ENCODE measurements at regions not wholly inside any gene's neighbourhood (a gene's known extent, or its start where the extent isn't known, plus 50 kb on each side); places are given as distances from the start of the nearest gene placed in this dataset.

DNA sequence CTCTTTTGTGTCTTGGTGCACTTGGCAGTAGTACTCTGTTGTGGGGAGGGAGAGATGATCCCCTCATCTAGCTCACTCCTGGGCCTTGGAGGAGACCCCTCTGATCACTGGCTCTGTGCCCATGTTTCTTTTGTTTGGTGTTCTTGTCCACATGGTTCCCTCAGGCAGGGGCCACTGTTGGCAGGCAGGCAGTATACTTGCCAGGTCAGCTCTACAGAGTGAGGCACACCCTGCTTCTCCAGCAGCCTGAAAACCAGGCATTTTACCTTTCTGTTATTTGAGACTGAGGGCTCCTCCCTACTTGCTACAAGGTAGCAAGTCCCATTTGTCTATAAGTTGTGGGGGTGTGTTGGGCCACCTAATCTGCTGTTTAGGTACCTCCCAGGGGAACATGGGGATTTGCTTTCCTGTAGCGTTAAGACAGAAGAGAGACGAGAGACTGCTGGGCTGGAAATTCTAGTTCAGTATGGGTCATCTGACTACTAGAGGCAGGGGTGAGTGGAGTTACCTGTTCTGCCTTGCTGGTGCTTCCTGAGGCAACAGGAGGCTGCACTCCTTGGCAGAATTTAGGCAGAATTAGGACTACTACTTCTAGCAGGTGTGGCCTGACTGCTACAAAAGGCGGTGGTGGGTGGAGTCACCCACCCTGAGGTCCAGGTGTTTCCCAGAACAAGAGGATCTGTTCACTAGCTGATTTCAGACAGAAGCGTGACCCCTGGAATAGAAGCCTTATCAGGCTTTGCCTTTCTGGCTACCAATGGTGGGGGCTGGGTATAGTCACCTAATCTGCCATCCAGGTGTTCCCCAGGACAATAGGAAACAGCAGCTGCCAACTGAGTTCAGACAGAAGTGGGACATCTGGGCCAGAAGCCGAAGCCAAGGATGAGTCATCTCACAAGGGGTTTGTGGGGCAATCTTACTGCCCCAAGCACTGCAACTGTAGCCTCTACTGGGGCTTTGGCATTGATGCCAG, 843.0 kb upstream of the ATXN8OS start:
- TF ChIP-seq, protein P1, sequence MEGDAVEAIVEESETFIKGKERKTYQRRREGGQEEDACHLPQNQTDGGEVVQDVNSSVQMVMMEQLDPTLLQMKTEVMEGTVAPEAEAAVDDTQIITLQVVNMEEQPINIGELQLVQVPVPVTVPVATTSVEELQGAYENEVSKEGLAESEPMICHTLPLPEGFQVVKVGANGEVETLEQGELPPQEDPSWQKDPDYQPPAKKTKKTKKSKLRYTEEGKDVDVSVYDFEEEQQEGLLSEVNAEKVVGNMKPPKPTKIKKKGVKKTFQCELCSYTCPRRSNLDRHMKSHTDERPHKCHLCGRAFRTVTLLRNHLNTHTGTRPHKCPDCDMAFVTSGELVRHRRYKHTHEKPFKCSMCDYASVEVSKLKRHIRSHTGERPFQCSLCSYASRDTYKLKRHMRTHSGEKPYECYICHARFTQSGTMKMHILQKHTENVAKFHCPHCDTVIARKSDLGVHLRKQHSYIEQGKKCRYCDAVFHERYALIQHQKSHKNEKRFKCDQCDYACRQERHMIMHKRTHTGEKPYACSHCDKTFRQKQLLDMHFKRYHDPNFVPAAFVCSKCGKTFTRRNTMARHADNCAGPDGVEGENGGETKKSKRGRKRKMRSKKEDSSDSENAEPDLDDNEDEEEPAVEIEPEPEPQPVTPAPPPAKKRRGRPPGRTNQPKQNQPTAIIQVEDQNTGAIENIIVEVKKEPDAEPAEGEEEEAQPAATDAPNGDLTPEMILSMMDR (IDR thresholded peaks at IDR 0.05 in 2 of 3, conservative IDR thresholded peaks at IDR 0.05 in 1 of 3; ENCODE audit: control insufficient read depth in 2 of 3, extremely low read depth in 1 of 3, insufficient read depth in 1 of 3, low read depth in 3 of 3, low read length in 3 of 3) = no peak
- TF ChIP-seq POLR2AphosphoS5 (IDR thresholded peaks at IDR 0.05; ENCODE audit: low read length) = no peak
- TF ChIP-seq, protein P2, sequence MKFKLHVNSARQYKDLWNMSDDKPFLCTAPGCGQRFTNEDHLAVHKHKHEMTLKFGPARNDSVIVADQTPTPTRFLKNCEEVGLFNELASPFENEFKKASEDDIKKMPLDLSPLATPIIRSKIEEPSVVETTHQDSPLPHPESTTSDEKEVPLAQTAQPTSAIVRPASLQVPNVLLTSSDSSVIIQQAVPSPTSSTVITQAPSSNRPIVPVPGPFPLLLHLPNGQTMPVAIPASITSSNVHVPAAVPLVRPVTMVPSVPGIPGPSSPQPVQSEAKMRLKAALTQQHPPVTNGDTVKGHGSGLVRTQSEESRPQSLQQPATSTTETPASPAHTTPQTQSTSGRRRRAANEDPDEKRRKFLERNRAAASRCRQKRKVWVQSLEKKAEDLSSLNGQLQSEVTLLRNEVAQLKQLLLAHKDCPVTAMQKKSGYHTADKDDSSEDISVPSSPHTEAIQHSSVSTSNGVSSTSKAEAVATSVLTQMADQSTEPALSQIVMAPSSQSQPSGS (IDR thresholded peaks at IDR 0.05; ENCODE audit: low read length) = no peak
- TF ChIP-seq, protein P3, sequence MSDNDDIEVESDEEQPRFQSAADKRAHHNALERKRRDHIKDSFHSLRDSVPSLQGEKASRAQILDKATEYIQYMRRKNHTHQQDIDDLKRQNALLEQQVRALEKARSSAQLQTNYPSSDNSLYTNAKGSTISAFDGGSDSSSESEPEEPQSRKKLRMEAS (IDR thresholded peaks at IDR 0.05; ENCODE audit: low read depth, low read length) = no peak
- TF ChIP-seq NRF1 (conservative IDR thresholded peaks at IDR 0.05; ENCODE audit: low read depth, low read length) = no peak
- TF ChIP-seq TAF1 (IDR thresholded peaks at IDR 0.05; ENCODE audit: borderline replicate concordance, low read depth, low read length) = no peak
- no peak for TF ChIP-seq POLR2A (IDR thresholded peaks at IDR 0.05; ENCODE audit: low read depth, low read length)
- TF ChIP-seq, protein P4, sequence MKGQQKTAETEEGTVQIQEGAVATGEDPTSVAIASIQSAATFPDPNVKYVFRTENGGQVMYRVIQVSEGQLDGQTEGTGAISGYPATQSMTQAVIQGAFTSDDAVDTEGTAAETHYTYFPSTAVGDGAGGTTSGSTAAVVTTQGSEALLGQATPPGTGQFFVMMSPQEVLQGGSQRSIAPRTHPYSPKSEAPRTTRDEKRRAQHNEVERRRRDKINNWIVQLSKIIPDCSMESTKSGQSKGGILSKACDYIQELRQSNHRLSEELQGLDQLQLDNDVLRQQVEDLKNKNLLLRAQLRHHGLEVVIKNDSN (IDR thresholded peaks at IDR 0.05; ENCODE audit: borderline replicate concordance, extremely low read length, insufficient read depth, low read depth, low read length) = no peak
- TF ChIP-seq MXI1 (IDR thresholded peaks at IDR 0.05; ENCODE audit: low read depth, low read length) = no peak
- TF ChIP-seq HCFC1 (IDR thresholded peaks at IDR 0.05; ENCODE audit: low read length) = no peak
- no peak for TF ChIP-seq CBFB (IDR thresholded peaks at IDR 0.05; ENCODE audit: low read depth)
- no peak for TF ChIP-seq CEBPB (IDR thresholded peaks at IDR 0.05; ENCODE audit: borderline replicate concordance in 1 of 2, low read depth in 2 of 2, low read length in 2 of 2)
- TF ChIP-seq RBBP5 (conservative IDR thresholded peaks at IDR 0.05) = no peak
- TF ChIP-seq EP300 (IDR thresholded peaks at IDR 0.05; ENCODE audit: borderline replicate concordance in 1 of 2, control insufficient read depth in 1 of 2, low read depth in 2 of 2, low read length in 2 of 2) = no peak
